HUES6 (cell line): ENCODE measurements at regions not wholly inside any gene's neighbourhood (a gene's known extent, or its start where the extent isn't known, plus 50 kb on each side); places are given as distances from the start of the nearest gene placed in this dataset.

Experiments
- H3K27ac ChIP-seq: 2 replicates; pipeline ENCODE4 v1.7.0; 2013; ENCODE audit warnings: low read depth, mild to moderate bottlenecking, low read length, inconsistent platforms
- H3K27me3 ChIP-seq: 2 replicates; pipeline ENCODE4 v1.6.1; 2013; ENCODE audit warnings: low read length; ENCODE audit not compliant: control insufficient read depth, insufficient read depth
- H3K36me3 ChIP-seq: 2 replicates; pipeline ENCODE4 v1.6.1; 2013; ENCODE audit warnings: low read length; ENCODE audit not compliant: control insufficient read depth, insufficient read depth
- H3K4me1 ChIP-seq: 2 replicates; pipeline ENCODE4 v1.6.1; 2013; ENCODE audit warnings: low read length; ENCODE audit not compliant: control insufficient read depth, insufficient read depth
- H3K4me3 ChIP-seq: 2 replicates; pipeline ENCODE4 v1.5.1; 2013; ENCODE audit warnings: low read depth, low read length
- H3K9ac ChIP-seq: one replicate; pipeline ENCODE4 v1.6.1; 2013; ENCODE audit warnings: mild to moderate bottlenecking, low read length
- H3K9me3 ChIP-seq: 2 replicates; pipeline ENCODE4 v1.6.1; 2013; ENCODE audit warnings: low read depth, low read length; ENCODE audit not compliant: control insufficient read depth, insufficient read depth

- Histone ChIP-seq H3K27me3 (no peaks in the 10 kb centered on the region), H3K27ac (no peak overlapping the region), H3K4me1 (no peaks in the 10 kb centered on the region), H3K9ac (no peak overlapping the region), H3K36me3 (no peaks in the 10 kb centered on the region), H3K9me3 (peaks cover 8% of the 10 kb centered on the region), H3K4me3 (no peak overlapping the region)
Observed at GRCh38 chr2:238502088-238502810, 75.5 kb downstream of the ASB1 start.

GRCh38 chr2:238502956-238503791 is 76.4 kb downstream of the ASB1 start:
- H3K9me3 ChIP-seq: peaks cover 8% of the 10 kb centered on the region
- H3K9ac ChIP-seq: no peak overlapping the region
- no peaks in the 10 kb centered on the region for H3K27me3 ChIP-seq
- no peaks in the 10 kb centered on the region for H3K36me3 ChIP-seq
- no peak overlapping the region for H3K27ac ChIP-seq
- H3K4me3 ChIP-seq: no peak overlapping the region
- H3K4me1 ChIP-seq: no peaks in the 10 kb centered on the region

DNA sequence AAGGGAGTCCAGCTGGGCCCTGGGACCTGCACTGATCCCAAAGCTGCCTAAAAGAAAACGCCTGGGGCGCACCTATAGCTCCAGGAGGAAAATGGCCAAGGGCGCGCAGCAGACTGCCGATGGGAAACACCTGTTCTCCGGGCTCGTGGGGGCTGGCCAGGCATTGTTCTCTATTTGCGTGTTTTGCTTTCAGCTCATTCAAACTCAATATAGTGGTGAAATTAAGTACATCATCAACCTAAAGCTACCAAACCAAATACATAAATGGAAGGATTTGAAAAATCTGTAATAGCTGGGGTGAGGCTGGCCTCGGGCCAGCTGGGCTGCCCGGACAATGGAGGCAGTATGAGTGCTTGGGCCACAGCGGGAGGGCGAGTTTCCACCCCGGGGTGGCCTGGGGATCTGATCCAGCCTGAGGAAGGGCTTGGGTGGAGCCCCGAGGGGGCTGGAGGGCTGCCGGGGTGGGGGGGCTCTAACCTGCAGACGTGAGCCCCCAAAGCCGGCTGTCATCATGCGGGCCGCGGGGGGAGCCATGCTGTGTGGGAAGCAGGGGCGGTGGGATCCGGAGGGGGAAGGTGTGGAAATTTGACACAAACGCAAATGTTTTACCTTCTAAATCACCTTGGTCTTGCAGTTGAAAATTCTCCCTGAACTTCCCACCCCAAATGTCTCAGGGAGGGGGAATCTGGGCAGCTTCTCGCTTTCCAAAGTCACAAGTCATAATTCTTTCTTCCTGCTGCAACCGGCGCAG is 77.6 kb downstream of the ASB1 start:
- Histone ChIP-seq H3K36me3 (no peaks in the 10 kb centered on the region), H3K27ac (no peak overlapping the region), H3K9me3 (peaks cover 8% of the 10 kb centered on the region), H3K9ac (no peak overlapping the region), H3K27me3 (no peaks in the 10 kb centered on the region), H3K4me1 (peaks cover 5% of the 10 kb centered on the region), H3K4me3 (no peak overlapping the region)

DNA sequence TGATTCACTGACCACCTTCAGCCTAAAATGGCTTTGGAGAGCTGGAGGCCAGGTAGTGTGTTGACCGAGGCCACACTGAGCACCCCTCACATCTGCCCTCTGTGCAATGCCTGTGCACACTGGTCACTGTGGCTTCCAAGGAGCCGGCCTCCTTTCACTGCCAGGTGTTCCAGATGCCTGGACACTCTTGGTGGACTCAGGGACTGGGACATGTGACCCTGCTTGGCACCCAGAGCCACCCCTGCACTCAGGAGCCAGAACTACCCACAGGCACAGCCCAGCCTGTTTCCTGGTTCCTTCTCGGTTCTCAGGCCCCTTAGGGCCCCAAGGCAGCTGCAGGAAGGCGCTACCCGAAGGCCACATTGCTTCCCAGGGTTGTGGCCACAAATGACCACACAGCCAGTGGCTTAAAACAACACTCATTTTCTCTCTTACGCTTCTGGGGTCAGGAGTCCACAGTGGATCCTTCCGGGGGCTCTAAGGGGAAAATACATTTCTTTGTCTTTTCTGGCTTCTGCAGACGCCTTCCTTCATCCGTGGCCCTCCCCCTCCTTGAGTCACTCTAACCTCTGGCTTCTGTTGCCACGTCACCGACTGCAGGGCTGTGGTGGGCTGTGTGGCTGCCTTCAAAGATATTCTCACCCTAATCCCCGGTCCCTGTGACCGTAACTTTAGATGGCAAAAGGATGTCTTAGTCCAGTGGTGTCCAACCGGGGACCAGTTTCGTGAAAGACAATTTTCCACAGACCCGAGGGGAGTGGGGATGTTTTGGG is 78.6 kb downstream of the ASB1 start:
- no peak overlapping the region for H3K9ac ChIP-seq
- peaks cover 13% of the 10 kb centered on the region for H3K4me1 ChIP-seq
- H3K36me3 ChIP-seq: no peaks in the 10 kb centered on the region

GRCh38 chr2:238505892-238506280 is 79.2 kb downstream of the ASB1 start:
- H3K27me3 ChIP-seq: no peaks in the 10 kb centered on the region

More for the DNA sequence above, 78.6 kb downstream of the ASB1 start:
- Histone ChIP-seq H3K4me3 (no peak overlapping the region), H3K9me3 (peaks cover 8% of the 10 kb centered on the region), H3K27ac (no peak overlapping the region), H3K27me3 (no peaks in the 10 kb centered on the region)

DNA sequence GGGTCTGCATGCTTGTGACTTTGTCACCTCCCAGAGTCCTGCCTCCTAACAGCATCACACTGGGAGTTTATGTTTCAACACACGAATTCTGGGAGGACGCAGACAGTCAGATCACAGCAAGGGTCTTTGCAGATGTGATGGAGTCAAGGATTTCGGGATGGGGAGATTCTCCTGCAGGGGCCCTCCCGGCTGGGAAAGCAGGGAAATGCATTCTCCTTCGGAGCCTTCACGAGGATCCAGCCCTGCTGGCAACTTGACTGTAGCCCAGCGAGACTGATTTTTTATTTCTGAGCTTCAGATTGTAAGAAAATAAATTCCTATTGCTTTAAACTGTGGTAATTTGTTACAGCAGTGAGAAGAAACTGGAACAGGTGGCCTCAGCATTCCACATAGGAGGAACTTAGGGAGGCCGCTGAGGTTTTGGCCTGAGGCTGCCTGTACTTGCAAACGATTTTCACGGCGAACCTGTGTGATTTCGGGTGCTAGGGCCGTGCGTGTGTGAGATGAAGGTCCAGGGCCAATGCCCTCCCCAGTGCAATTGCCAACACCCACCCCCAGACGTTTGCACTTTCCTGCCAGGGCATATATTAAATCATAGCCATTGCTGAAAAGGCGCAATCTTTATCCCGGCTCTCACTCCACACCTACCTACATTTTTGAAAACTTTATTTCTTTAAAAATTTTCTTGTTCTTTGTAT is 79.8 kb downstream of the ASB1 start:
- H3K36me3 ChIP-seq: no peaks in the 10 kb centered on the region
- H3K4me3 ChIP-seq: no peak overlapping the region
- H3K27ac ChIP-seq: no peak overlapping the region
- no peak overlapping the region for H3K9ac ChIP-seq
- peaks cover 17% of the 10 kb centered on the region for H3K4me1 ChIP-seq
- H3K27me3 ChIP-seq: no peaks in the 10 kb centered on the region
- H3K9me3 ChIP-seq: peaks cover 8% of the 10 kb centered on the region

More at GRCh38 chr2:238505892-238506280, 79.2 kb downstream of the ASB1 start:
- Histone ChIP-seq H3K4me3 (no peak overlapping the region), H3K27ac (no peak overlapping the region), H3K9me3 (peaks cover 8% of the 10 kb centered on the region), H3K4me1 (peaks cover 16% of the 10 kb centered on the region), H3K9ac (no peak overlapping the region), H3K36me3 (no peaks in the 10 kb centered on the region)

GRCh38 chr2:238507836-238508235 is 81.1 kb downstream of the ASB1 start:
- no peak overlapping the region for H3K4me3 ChIP-seq
- H3K27ac ChIP-seq: no peak overlapping the region
- peaks cover 17% of the 10 kb centered on the region for H3K4me1 ChIP-seq
- no peaks in the 10 kb centered on the region for H3K27me3 ChIP-seq
- no peak overlapping the region for H3K9ac ChIP-seq
- no peaks in the 10 kb centered on the region for H3K36me3 ChIP-seq
- H3K9me3 ChIP-seq: peaks cover 8% of the 10 kb centered on the region

DNA sequence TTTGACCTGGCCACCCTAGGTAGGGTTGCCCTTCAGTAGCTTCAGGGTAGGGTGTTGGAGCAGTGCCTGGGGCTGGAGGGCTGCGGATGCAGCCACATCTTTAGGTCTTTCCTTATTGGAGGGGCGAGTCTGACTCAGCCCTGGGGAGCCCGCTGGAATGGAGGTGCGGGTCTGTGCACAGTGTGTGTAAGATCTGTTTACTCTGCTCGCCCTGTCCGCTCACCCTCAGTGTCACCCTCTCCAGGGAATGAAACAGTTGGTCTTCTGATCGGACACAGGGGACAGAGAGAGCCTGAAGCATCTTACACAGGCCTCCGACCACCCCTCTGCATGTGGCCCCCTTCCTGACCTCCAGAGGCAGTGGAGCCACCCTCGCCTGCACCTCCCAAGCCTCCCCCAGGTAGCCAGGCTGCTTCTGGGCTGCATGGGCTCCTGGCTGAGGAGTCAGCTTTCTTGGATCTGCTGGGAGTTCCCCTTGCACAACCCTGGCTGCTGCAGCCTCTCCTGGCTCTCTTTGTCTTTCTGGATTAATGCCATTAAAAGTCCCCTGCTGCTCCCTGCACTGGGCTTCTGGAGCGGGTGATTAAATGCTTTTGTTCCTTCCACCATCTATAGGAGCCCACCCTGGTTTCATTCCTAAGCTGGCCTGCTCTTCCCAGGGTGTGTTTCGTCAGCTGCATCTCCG is 82.6 kb downstream of the ASB1 start:
- Histone ChIP-seq H3K9ac (no peak overlapping the region), H3K27ac (no peak overlapping the region)

DNA sequence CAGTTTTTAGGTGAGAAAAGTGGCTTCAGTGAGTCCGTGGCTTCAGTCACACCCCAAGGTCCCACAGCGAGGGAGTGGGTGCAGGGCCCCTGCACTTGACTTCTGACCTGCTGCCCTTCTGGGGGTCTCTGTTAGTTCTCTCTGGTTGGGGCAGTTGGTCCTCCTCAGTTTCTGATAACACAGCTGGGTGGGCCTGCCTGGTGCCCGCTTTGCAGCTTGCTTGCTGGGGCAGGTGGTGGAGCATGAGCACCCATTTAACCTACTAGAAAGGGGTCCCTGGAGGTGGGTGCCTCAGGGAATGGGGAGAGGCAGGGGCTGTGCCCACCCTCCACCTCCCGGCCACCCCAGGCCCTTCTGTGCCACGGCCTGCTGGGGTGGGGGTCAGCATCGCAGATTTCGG is 83.2 kb downstream of the ASB1 start:
- Histone ChIP-seq H3K27me3 (no peaks in the 10 kb centered on the region), H3K4me1 (peaks cover 17% of the 10 kb centered on the region), H3K9ac (no peak overlapping the region), H3K36me3 (no peaks in the 10 kb centered on the region), H3K9me3 (peaks cover 8% of the 10 kb centered on the region), H3K27ac (no peak overlapping the region), H3K4me3 (no peak overlapping the region)

More for the DNA sequence above, 82.6 kb downstream of the ASB1 start:
- Histone ChIP-seq H3K9me3 (peaks cover 8% of the 10 kb centered on the region), H3K4me1 (peaks cover 17% of the 10 kb centered on the region), H3K36me3 (no peaks in the 10 kb centered on the region), H3K4me3 (no peak overlapping the region), H3K27me3 (no peaks in the 10 kb centered on the region)
